Keratinocyte (primary cell): ENCODE measurements at regions not wholly inside any gene's neighbourhood (a gene's known extent, or its start where the extent isn't known, plus 50 kb on each side); places are given as distances from the start of the nearest gene placed in this dataset.

Source experiments
- DNase-seq: peaks from one replicate; pipeline ENCODE4 v3.0.0-alpha.2; 2011; ENCODE audit warnings: low read depth, missing footprints, low spot score
- FAIRE-seq: peaks from 2 replicates; lab custom pipeline; 2011; peaks lifted over from hg19 to GRCh38; lab: Jason Lieb, UNC
- H2AFZ ChIP-seq: 2 replicates; pipeline ENCODE4 v1.6.0; 2012; ENCODE audit warnings: low read length, control low read depth, inconsistent platforms; ENCODE audit not compliant: control insufficient read depth
- H3K27ac ChIP-seq: 2 replicates; pipeline ENCODE4 v1.5.1; 2011; ENCODE audit warnings: low read length; ENCODE audit not compliant: control insufficient read depth, insufficient read depth
- H3K27me3 ChIP-seq: 3 replicates; pipeline ENCODE4 v1.6.0; 2011; ENCODE audit warnings: low read length; ENCODE audit not compliant: control insufficient read depth, insufficient read depth; ENCODE audit errors: extremely low read depth
- H3K36me3 ChIP-seq, 2 experiments: 2 replicates in 1 of 2; 3 replicates in 1 of 2; pipeline ENCODE4 v1.5.1; 2011; ENCODE audit warnings: low read length in 2 of 2, mild to moderate bottlenecking in 1 of 2; ENCODE audit not compliant: control insufficient read depth in 2 of 2, insufficient read depth in 2 of 2; ENCODE audit errors: extremely low read depth in 1 of 2
- H3K4me1 ChIP-seq: 3 replicates; pipeline ENCODE4 v1.5.1; 2011; ENCODE audit warnings: low read length; ENCODE audit not compliant: control insufficient read depth, insufficient read depth; ENCODE audit errors: extremely low read depth
- H3K4me2 ChIP-seq: 3 replicates; pipeline ENCODE4 v1.6.0; 2011; ENCODE audit warnings: low read depth, low read length; ENCODE audit not compliant: control insufficient read depth, insufficient read depth; ENCODE audit errors: extremely low read depth
- H3K4me3 ChIP-seq, 3 experiments: fragments of 200-600 bp in 1 of 3; sonication (generic) in 1 of 3; 2 replicates in 2 of 3; 3 replicates in 1 of 3; pipeline ENCODE4 v1.5.1; 2011 to 2016; ENCODE audit warnings: low read length in 3 of 3, mild to moderate bottlenecking in 3 of 3, control low read depth in 2 of 3, inconsistent platforms in 1 of 3, low read depth in 1 of 3, mixed read lengths in 1 of 3, mixed run types in 1 of 3, moderate library complexity in 1 of 3; ENCODE audit not compliant: control insufficient read depth in 2 of 3, insufficient read depth in 2 of 3; ENCODE audit errors: extremely low read depth in 1 of 3
- H3K79me2 ChIP-seq: 2 replicates; pipeline ENCODE4 v1.6.0; 2012; ENCODE audit warnings: low read length; ENCODE audit not compliant: control insufficient read depth, insufficient read depth
- H3K9ac ChIP-seq: 3 replicates; pipeline ENCODE4 v1.6.0; 2011; ENCODE audit warnings: low read length; ENCODE audit not compliant: control insufficient read depth, insufficient read depth; ENCODE audit errors: extremely low read depth
- H3K9me1 ChIP-seq: 3 replicates; pipeline ENCODE4 v1.6.0; 2011; ENCODE audit warnings: low read length; ENCODE audit not compliant: control insufficient read depth, insufficient read depth; ENCODE audit errors: extremely low read depth
- H3K9me3 ChIP-seq: 2 replicates; pipeline ENCODE4 v1.5.1; 2012; ENCODE audit warnings: low read depth, low read length; ENCODE audit not compliant: control insufficient read depth
- H4K20me1 ChIP-seq: 3 replicates; pipeline ENCODE4 v1.6.0; 2011; ENCODE audit warnings: low read length; ENCODE audit not compliant: control insufficient read depth, insufficient read depth; ENCODE audit errors: extremely low read depth
- EZH2 ChIP-seq: IDR thresholded peaks from one replicate; pipeline ENCODE4 v1.6.1; 2012; ENCODE audit warnings: inconsistent platforms, mild to moderate bottlenecking, low read length, moderate library complexity
- dilution Hi-C: fragments of 300-500 bp; cut with MboI; formaldehyde crosslinking; loops from one replicate; pipeline ENCODE4 v1.7.0; 2020; ENCODE audit warnings: low sequenced_read_pairs; ENCODE audit not compliant: extremely low pct_ligation_motif_present
- TF ChIP-seq, protein P1 (sequence below), 3 experiments: IDR thresholded peaks in 1 of 3; conservative IDR thresholded peaks in 1 of 3; optimal IDR thresholded peaks in 1 of 3; 2 replicates in 2 of 3; 3 replicates in 1 of 3; pipeline versions ENCODE3 to v1.5.1; 2011; ENCODE audit warnings: low read length in 3 of 3, mild to moderate bottlenecking in 3 of 3, moderate library complexity in 2 of 3, control low read depth in 1 of 3, inconsistent platforms in 1 of 3; ENCODE audit not compliant: insufficient read depth in 2 of 3; ENCODE audit errors: extremely low read depth in 1 of 3

DNA sequence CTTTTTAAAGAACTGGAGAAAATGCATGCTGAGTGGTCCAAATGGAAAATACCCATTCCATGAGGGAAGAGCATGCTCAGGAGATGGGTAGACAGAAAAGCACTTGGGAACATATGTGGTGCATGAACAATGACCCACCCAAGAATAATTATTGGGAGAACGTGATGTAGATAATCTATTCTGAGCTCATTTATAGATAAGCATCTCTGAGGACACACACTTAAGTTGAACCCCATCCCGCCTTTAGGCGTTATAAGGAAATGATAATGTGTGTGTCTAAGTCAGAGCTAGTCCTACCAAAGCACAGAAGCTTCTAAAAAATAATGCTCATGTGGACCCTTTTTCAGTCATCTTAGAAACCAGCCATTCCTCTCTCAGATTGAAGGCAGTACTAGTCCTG lies 189.9 kb downstream of the KTN1 start:
- Histone ChIP-seq H3K79me2 (no peaks in the 10 kb centered on the region), H3K9ac (no peak overlapping the region), H3K4me3 (no peak overlapping the region), H3K9me3 (no peaks in the 10 kb centered on the region), H3K36me3 (no peaks in the 10 kb centered on the region), H2AFZ (no peak overlapping the region), H3K27ac (no peak overlapping the region), H4K20me1 (no peaks in the 10 kb centered on the region), H3K27me3 (no peaks in the 10 kb centered on the region), H3K4me1 (no peaks in the 10 kb centered on the region), H3K4me2 (no peak overlapping the region), H3K9me1 (no peaks in the 10 kb centered on the region)
- DNase-seq: no peak
- TF ChIP-seq, protein P1, sequence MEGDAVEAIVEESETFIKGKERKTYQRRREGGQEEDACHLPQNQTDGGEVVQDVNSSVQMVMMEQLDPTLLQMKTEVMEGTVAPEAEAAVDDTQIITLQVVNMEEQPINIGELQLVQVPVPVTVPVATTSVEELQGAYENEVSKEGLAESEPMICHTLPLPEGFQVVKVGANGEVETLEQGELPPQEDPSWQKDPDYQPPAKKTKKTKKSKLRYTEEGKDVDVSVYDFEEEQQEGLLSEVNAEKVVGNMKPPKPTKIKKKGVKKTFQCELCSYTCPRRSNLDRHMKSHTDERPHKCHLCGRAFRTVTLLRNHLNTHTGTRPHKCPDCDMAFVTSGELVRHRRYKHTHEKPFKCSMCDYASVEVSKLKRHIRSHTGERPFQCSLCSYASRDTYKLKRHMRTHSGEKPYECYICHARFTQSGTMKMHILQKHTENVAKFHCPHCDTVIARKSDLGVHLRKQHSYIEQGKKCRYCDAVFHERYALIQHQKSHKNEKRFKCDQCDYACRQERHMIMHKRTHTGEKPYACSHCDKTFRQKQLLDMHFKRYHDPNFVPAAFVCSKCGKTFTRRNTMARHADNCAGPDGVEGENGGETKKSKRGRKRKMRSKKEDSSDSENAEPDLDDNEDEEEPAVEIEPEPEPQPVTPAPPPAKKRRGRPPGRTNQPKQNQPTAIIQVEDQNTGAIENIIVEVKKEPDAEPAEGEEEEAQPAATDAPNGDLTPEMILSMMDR (optimal IDR thresholded peaks at IDR 0.05 in 1 of 3, IDR thresholded peaks at IDR 0.05 in 1 of 3, conservative IDR thresholded peaks at IDR 0.05 in 1 of 3; ENCODE audit: extremely low read depth in 1 of 3, insufficient read depth in 2 of 3, low read length in 3 of 3): no peak
- TF ChIP-seq EZH2: no peak
- FAIRE-seq: no peak
- dilution Hi-C loops: no loop called here

DNA sequence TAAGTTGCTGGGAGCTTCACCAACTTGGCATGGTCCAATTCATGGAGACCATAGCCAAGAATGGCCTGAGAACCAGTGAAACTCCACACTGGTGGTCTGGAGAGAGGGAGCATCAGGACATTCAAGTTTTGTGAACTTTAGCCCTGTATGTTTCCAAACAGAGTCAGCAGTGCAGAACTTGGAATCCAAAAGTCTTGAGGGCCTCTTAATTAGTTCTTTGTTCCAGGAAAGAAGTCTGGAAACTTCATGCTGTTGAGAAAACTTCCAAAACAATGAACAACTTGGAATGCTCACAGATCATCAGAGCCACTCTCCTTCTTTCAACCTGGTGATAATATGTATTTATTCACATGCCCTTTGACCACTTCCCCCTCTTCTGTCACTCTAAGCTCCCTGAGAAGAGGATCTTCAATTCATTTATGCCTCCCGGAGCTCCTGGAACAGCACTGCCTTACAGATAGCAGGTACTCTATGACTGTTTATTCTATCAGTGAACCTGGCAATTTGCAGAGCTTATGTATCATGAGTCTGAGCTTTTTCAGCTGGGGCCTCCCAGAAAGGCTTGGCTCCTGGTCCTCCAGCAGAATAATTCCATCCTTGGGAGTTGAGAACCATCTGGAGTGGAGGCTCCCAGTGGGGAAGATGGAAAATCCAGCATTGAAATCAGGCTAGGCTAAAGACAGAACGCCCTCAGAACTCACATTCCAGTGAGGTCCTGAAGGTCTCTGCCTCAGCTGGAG lies 191.4 kb downstream of the KTN1 start:
- no peak overlapping the region for H3K9ac ChIP-seq
- TF ChIP-seq EZH2: no peak
- TF ChIP-seq, protein P1 (optimal IDR thresholded peaks at IDR 0.05 in 1 of 3, IDR thresholded peaks at IDR 0.05 in 1 of 3, conservative IDR thresholded peaks at IDR 0.05 in 1 of 3; ENCODE audit: extremely low read depth in 1 of 3, insufficient read depth in 2 of 3, low read length in 3 of 3): no peak
- DNase-seq (no peak), FAIRE-seq (no peak)
- H3K9me1 ChIP-seq: no peaks in the 10 kb centered on the region
- H2AFZ ChIP-seq: no peak overlapping the region
- no peak overlapping the region for H3K4me2 ChIP-seq
- no peaks in the 10 kb centered on the region for H4K20me1 ChIP-seq
- H3K9me3 ChIP-seq: no peaks in the 10 kb centered on the region
- H3K79me2 ChIP-seq: no peaks in the 10 kb centered on the region
- dilution Hi-C loops: no loop called here
- H3K36me3 ChIP-seq: no peaks in the 10 kb centered on the region
- no peak overlapping the region for H3K4me3 ChIP-seq
- H3K27me3 ChIP-seq: no peaks in the 10 kb centered on the region
- H3K4me1 ChIP-seq: no peaks in the 10 kb centered on the region
- H3K27ac ChIP-seq: no peak overlapping the region
